Spleen (tissue), 7 donors: ENCODE measurements at regions not wholly inside any gene's neighbourhood (a gene's known extent, or its start where the extent isn't known, plus 50 kb on each side); places are given as distances from the start of the nearest gene placed in this dataset.

ENCODE experiments used
- CTCF ChIP-seq, 11 experiments: fragments of 200-600 bp in 7 of 11; fragments of 450-650 bp in 4 of 11; sonication (generic) in 4 of 11; IDR thresholded peaks in 8 of 11; conservative IDR thresholded peaks in 3 of 11; 1 replicate in 7 of 11; 2 replicates in 4 of 11; pipeline versions ENCODE4 v1.4.0 to v1.8.0; 2016 to 2021; ENCODE audit warnings: antibody characterized with exemption in 11 of 11, inconsistent platforms in 4 of 11, mild to moderate bottlenecking in 1 of 11
- POLR2A ChIP-seq, 3 donors: fragments of 450-650 bp; IDR thresholded peaks; one replicate each; pipeline ENCODE4 v1.5.1; 2017; ENCODE audit warnings: antibody characterized with exemption in 3 of 3, mild to moderate bottlenecking in 1 of 3
- donor health status: DM: no; HTN: no; CAD: no; lungs with moderate emphysema.
- donor health status: DM: no; HTN: no; CAD: no.
- donor health status: DM: no; HTN: no; CAD: no.

DNA sequence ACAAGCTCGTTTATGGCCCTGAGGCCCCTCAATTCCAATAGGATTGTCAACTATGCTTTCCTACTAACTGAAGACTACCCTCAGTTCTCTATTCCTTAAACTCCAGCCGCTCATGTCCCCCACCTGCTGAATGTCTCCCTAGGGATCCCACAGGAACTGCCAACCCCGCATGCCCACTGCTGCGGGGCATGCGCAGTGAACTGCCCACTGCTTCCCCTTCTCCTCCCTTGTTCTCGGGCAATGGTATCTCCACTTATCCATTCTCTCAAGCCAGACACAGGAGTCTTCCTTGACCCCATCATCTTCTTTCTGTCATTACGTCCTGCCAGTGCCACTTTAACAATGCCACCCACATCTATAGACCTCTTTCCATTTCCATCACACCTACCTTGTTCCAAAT, 90.0 kb downstream of the FGF18 start:
- TF ChIP-seq POLR2A (IDR thresholded peaks at IDR 0.05) (no peak), CTCF (IDR thresholded peaks at IDR 0.05 in 8 of 11, conservative IDR thresholded peaks at IDR 0.05 in 3 of 11) (no peak)
